ENCODE measurements at regions not wholly inside any gene's neighbourhood (a gene's known extent, or its start where the extent isn't known, plus 50 kb on each side); places are given as distances from the start of the nearest gene placed in this dataset.

DNA sequence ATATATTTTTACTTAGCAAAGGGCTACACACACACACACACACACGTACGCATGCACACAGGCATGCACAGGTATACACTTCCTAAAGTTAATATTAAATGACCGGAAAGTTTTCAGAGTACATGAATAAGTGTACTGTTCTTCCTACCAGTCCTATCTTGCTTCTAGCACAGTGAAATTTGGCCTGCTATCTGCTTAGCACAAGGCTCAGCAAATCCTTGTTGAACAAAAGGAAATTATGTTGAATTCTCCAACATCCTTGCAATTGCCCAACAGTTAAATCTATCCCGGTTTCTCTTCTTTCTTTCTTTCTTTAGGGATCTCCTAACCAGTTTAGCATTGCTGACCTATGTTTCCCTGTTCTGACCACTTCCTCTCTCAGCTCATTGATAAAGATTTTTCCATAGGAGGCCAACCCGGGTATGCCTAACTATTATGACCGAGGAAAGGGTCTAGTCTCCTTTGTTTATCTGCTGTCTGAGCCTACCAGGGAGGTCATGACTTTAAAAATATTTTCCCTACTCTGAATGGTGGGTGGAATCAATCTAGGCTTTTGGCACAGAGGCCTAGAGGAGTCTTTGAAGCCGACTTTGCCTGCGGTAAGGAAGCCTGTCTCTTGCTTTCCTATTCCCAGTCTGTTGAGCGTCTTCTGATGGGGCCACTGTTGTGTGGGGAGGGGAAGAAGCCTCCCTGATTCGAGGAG is 400.7 kb downstream of the HRH4 start:
- TF ChIP-seq, protein P1, sequence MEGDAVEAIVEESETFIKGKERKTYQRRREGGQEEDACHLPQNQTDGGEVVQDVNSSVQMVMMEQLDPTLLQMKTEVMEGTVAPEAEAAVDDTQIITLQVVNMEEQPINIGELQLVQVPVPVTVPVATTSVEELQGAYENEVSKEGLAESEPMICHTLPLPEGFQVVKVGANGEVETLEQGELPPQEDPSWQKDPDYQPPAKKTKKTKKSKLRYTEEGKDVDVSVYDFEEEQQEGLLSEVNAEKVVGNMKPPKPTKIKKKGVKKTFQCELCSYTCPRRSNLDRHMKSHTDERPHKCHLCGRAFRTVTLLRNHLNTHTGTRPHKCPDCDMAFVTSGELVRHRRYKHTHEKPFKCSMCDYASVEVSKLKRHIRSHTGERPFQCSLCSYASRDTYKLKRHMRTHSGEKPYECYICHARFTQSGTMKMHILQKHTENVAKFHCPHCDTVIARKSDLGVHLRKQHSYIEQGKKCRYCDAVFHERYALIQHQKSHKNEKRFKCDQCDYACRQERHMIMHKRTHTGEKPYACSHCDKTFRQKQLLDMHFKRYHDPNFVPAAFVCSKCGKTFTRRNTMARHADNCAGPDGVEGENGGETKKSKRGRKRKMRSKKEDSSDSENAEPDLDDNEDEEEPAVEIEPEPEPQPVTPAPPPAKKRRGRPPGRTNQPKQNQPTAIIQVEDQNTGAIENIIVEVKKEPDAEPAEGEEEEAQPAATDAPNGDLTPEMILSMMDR (conservative IDR thresholded peaks at IDR 0.05; ENCODE audit: control insufficient read depth, insufficient read depth, low read depth, low read length), result no peak
- no peak overlapping the region for H3K4me3 ChIP-seq (ENCODE audit: control insufficient read depth, low read depth, low read length)
- DNase-seq (ENCODE audit: low read depth), result no peak

DNA sequence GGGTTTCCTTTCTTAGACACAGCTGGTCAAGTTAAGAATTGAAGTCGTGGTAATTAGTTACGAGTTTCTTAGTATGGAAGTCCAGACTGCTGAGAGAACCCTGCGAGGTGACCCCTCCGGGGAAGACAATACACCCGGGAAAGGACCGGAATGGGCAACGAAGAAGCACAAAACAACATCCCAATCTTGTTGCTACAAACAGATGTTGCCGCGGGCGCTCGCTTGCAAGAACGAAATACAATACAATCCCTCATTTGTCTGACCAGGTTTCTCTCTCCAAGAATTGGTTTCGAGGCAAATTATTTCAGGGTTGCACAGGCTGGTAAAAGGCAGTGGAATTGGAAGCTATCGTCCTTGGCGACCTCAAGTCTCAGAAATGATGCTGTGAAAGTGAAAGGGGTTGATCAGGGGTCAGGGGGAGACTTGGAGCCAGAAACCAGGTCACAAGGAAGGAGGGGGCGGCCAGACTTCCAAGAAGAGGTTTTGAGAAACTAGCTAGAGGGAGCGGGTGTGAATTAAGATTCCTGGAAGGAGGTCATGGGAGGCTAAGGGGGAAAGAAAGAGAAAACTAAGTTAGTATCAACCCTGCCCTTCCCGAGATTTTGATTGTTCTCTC is 401.9 kb downstream of the HRH4 start:
- H3K4me3 ChIP-seq (ENCODE audit: control insufficient read depth, low read depth, low read length), result no peak overlapping the region
- DNase-seq (ENCODE audit: low read depth), result no peak
- TF ChIP-seq, protein P1 (conservative IDR thresholded peaks at IDR 0.05; ENCODE audit: control insufficient read depth, insufficient read depth, low read depth, low read length), result no peak

DNA sequence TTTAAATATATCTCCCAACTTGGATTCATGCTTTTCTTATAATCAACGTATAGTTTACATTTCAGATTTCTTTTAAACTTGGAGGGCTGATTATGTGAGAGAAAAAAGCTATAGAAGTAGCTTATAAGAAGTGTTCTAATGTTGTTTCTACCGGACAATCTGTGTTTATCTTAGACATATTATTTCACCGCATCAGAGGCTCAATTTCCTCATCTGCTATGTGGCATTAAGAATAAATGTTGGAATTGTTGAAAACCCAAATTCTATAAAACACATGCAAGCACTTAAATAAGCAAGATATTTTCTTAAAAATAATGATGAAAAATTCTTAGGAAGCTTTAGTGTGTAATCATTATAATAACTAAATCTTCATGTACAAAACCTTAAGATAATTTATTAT is 407.9 kb downstream of the HRH4 start:
- TF ChIP-seq, protein P1 (conservative IDR thresholded peaks at IDR 0.05; ENCODE audit: control insufficient read depth, insufficient read depth, low read depth, low read length), result no peak
- no peak overlapping the region for H3K4me3 ChIP-seq (ENCODE audit: control insufficient read depth, low read depth, low read length)
- no peak for DNase-seq (ENCODE audit: low read depth)

DNA sequence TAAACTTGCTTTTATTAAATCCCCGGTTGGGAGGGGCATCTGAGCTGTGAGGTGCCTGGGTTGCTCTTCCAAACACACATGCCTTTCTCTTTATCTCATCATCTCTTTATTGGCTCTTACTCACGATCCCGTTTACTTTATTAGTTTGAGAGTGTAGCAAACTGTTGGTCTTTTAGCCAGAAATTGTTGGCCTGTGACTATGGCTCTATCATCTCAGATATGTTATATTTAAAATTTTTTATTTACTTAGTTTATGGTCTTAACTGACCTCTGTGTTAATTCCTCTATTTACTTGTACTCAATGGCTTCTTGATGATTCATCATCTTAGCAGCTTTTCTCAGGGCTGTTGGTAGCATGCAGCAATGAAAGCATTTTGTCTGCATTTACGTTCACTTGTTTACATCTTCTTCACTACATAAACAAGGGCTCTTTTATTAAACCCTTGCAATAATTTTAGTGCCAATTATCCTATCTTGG is 408.4 kb downstream of the HRH4 start:
- no peak overlapping the region for H3K4me3 ChIP-seq (ENCODE audit: control insufficient read depth, low read depth, low read length)
- DNase-seq (ENCODE audit: low read depth), result peak; percentile 45
- TF ChIP-seq, protein P1 (conservative IDR thresholded peaks at IDR 0.05; ENCODE audit: control insufficient read depth, insufficient read depth, low read depth, low read length), result no peak

DNA sequence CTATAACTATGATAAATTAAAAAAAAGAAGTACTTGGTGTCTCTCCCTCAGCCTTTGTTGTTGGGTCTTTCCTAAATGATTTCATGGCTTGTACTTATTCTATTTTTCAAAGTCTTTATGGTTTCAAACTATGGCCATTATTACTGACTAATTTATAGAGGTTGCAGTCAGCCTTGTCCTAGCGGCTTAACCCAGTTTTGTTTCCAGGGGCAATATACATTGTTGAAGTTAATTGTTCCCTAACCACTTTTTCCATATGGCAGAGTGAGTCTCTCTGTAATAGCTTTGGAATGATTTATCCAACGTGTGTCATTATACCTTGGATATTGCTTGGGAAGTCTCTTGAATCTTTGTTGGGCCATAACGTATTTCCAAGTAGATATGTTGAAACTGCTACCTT is 408.8 kb downstream of the HRH4 start:
- no peak for DNase-seq (ENCODE audit: low read depth)
- H3K4me3 ChIP-seq (ENCODE audit: control insufficient read depth, low read depth, low read length), result no peak overlapping the region
- TF ChIP-seq, protein P1 (conservative IDR thresholded peaks at IDR 0.05; ENCODE audit: control insufficient read depth, insufficient read depth, low read depth, low read length), result no peak

DNA sequence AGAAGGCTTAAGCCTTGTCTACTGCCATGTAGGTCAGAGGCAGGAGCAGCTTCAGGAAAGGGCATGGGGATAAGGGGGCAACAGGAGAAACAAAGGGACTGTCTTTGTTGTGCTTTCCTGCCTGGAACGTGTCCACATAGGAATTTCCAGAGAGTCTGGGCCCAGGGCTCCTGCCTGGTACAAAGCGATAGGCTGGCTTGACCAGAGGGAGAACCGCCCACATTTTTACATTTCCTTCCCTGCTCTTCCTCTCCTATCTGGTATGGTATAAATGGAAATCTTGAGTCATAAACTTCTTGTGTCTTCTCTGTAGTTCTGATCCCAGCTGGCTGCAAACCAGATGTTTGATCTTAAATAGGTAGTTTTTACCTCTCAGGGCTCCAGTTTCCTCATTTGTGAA is 414.8 kb downstream of the HRH4 start:
- TF ChIP-seq, protein P1 (conservative IDR thresholded peaks at IDR 0.05; ENCODE audit: control insufficient read depth, insufficient read depth, low read depth, low read length), result no peak
- H3K4me3 ChIP-seq (ENCODE audit: control insufficient read depth, low read depth, low read length), result no peak overlapping the region
- no peak for DNase-seq (ENCODE audit: low read depth)

All from fibroblast of mammary gland (primary cell).